Prostate gland (tissue), 2 donors: ENCODE measurements at regions not wholly inside any gene's neighbourhood (a gene's known extent, or its start where the extent isn't known, plus 50 kb on each side); places are given as distances from the start of the nearest gene placed in this dataset.

Source experiments
- POLR2AphosphoS5 ChIP-seq: sonication (generic); formaldehyde crosslinking; IDR thresholded peaks from one replicate; pipeline ENCODE4 v1.6.1; 2017; ENCODE audit warnings: antibody characterized with exemption
- TF ChIP-seq, protein P1 (sequence below), 4 experiments: fragments of 200-600 bp in 2 of 4; fragments of 450-650 bp in 2 of 4; sonication (generic) in 2 of 4; IDR thresholded peaks; 1 replicate in 3 of 4; 2 replicates in 1 of 4; pipeline ENCODE4 v1.5.1; 2016 to 2019; ENCODE audit warnings: antibody characterized with exemption in 4 of 4, mild to moderate bottlenecking in 2 of 4, moderate library complexity in 2 of 4

DNA sequence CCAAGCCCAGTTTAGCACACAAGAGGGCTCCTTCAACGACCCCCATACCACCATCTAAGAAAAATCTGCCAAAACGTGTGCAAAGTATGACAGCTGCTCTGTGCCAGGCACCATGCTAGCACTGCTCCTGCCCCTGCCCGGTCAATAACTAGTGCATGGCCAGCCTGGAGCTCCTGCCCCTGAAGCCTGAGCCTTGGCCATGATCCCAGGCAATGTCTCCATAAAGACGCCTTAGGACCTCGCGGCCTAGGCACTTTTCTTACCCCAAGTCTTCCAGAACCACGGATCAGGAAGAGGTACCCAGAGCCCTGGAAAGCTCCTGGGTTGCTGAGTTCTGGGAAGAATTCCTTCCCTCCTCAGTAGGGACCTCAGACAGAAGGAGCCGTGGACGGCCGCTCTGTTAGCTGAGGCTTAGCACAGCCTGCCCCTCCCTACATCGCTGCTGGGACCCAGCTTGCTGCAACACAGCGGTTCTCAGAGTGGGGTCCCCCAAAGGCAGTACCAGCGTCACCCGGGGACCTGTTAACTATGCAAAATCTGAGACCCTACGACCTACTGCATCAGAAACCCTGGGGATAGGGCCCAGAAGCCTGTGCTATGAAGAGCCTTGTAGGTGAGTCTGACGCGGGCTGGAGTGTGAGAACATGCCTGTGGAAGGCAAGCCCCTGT lies 117.8 kb upstream of the TWIST2 start:
- no peak for TF ChIP-seq POLR2AphosphoS5
- TF ChIP-seq, protein P1, sequence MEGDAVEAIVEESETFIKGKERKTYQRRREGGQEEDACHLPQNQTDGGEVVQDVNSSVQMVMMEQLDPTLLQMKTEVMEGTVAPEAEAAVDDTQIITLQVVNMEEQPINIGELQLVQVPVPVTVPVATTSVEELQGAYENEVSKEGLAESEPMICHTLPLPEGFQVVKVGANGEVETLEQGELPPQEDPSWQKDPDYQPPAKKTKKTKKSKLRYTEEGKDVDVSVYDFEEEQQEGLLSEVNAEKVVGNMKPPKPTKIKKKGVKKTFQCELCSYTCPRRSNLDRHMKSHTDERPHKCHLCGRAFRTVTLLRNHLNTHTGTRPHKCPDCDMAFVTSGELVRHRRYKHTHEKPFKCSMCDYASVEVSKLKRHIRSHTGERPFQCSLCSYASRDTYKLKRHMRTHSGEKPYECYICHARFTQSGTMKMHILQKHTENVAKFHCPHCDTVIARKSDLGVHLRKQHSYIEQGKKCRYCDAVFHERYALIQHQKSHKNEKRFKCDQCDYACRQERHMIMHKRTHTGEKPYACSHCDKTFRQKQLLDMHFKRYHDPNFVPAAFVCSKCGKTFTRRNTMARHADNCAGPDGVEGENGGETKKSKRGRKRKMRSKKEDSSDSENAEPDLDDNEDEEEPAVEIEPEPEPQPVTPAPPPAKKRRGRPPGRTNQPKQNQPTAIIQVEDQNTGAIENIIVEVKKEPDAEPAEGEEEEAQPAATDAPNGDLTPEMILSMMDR (IDR thresholded peaks at IDR 0.05): no peak
